GM21381 (cell line): ENCODE measurements at regions not wholly inside any gene's neighbourhood (a gene's known extent, or its start where the extent isn't known, plus 50 kb on each side); places are given as distances from the start of the nearest gene placed in this dataset.
"Not testable (repeated sequence)": the region's sequence is repeated elsewhere in the genome, so short reads cannot be mapped to it uniquely, and the experiment has no call there.

Source experiments
- ATAC-seq: cut with Tn5 transposase; IDR thresholded peaks from one replicate; pipeline ENCODE4 v1.9.1; 2021; ENCODE audit warnings: mild to moderate bottlenecking, moderate library complexity; ENCODE audit not compliant: unreplicated experiment

DNA sequence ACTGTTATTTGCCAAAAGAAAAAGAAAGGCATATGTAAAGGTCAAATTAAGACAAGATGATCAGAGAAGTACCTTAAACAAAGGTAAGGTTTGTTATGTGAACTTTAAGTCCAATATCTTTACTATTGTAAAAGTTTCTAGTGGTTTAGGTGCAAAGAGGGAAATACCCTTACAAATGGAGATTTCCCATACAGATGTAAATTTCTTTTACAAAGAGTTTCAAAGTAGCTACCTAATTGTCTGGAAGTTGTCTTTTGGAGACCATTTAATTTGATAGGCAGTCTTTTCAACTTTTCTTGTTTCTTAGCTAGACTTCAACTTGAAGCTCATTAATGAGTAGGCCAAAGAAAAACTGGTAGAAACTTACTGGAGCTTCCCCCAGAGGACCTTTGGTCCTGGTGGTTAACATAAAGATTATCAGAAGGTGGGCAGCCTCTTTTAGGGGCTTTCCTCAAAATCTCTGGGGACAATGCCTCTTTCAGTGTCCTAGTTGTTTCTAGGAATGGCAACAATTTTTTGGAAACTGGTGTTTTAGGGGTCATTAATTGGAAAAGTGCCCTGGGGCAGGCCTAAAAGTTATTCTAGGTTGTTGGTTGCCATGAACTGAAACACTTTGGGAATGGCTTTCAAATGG lies 297.3 kb downstream of the GUCY2F start:
- ATAC-seq: no peak

DNA sequence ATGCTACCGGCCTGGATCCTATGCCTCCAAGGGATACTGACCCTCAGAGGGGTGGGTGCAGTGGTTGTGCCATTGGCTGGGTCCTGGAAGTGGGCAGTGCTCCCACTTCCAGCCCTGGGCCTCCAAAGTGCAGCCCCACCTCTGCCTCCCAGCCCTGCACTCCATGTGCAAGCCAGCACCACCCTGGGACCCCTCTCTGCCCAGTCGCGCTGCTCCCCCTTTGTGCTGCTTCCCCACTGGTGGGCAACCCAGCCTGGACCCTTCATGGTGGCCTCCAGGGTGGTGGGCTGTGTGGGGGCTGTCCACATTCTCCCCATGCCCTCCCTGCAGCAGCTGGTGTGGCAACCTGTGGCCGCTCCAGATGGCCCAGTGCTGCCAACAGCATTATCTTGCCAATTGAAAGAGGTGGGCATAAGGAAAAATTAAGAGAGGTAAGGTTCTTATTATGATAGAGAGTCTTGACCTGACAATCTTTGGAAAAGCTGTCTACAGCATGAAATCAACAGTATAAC lies 309.7 kb downstream of the GUCY2F start:
- ATAC-seq: no peak

DNA sequence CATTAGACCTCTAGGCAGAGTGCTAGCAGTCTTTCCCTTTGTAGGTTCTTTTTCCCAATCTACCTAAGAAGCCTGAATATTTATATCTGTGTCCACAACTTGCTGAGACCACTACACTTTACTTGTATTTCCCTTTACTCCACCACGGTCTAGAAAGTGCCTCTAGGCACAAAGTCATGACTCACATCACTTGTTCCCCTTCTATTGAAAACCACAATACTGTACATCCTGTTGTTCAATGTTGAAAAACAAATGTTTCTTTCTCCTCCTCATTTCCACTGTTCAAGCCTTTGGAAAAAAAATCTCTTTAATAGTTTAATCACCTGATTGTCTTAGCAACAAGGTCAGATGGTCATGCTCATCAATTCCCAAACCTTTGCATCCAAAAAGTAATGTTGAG lies 326.7 kb downstream of the GUCY2F start:
- ATAC-seq: no peak

DNA sequence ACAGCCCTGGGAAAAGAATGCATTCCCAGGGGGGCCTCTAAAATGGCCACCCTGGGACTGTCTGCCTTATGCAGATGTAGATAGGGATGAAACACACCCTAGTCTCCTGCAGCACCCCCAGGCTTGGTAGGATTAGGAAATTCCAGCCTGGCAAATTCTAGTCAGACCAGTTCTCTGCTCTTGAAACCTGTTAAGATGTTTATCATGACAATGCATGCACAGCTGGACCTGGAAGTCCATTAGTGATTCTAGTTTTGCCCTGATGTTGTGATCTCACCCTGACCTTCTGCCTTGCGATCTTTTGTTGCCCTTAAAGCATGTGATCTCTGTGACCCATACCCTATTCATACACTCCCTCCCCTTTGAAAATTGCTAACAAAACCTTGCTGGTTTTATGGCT lies 337.7 kb downstream of the GUCY2F start:
- not testable (repeated sequence) for ATAC-seq

DNA sequence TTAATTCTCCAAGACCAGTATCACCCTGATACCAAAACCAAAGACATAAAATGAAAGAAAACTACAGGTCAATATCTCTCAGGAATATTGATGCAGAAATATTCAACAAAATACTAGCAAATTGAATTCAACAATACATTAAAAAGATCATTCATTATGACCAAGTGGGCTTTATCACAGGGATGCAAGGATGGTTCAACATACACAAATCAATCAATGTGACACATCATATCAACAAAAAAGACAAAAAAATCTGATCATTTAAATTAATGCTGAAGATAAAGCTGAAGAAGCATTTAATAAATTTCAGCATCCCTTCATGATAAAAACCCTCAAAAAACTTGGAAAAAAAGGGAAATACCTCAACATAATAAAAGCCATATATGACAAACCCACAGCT lies 341.4 kb downstream of the GUCY2F start:
- no peak for ATAC-seq

DNA sequence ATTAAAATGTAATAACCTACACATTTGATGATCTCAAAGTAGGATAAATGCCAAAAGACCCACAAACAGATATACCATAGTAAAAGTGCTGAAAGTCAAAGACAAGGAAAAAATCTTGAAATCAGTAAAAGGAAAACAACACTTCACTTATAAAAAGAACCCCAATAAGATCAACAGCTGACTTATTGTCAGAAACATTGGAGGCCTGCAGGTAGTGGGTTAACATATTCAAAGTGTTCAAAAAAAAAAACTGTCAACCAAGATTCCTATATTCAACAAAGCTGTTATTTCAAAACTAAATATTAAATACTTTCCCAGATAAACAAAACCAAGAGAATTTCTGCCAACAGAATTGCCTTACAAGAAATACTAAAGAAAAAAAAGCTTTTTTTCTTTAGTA lies 347.1 kb downstream of the GUCY2F start:
- ATAC-seq: no peak

DNA sequence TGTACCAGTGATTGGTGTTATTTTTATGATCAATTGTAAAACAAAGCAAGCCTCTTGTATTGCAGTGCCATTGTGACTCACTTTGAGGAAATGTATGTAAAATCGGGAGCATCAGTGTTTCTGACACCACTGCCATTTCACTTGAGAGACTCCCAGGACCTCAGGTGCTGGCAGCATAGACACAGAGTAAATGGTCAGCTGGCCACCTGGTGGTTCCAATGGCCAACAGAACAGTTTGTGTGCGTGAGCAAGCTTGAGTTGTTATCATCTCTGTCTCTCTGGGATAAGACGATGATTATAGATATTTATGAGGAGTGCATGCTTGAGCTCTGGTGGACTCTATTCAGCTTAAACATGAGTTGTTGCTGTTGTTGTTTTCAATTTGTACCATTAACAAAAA lies 356.6 kb downstream of the GUCY2F start:
- no peak for ATAC-seq

DNA sequence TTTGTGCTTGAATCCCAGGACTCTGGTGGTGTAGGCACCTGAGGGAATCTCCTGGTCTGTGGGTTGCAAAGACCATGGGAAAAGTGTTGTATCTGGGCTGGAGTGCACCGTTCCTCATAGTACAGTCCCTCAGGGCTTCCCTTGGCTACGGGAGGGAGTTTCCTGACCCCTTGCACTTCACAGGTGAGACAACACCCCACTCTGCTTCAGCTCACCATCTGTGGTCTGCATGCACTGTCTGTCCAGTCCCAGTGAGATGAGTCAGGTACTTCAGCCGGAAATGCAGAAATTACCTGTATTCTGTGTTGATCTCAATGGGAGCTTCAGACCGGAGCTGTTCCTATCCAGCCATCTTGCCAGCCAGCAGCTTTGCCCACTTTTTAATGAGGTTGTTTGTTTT lies 353.0 kb upstream of the IRS4 start:
- no peak for ATAC-seq

DNA sequence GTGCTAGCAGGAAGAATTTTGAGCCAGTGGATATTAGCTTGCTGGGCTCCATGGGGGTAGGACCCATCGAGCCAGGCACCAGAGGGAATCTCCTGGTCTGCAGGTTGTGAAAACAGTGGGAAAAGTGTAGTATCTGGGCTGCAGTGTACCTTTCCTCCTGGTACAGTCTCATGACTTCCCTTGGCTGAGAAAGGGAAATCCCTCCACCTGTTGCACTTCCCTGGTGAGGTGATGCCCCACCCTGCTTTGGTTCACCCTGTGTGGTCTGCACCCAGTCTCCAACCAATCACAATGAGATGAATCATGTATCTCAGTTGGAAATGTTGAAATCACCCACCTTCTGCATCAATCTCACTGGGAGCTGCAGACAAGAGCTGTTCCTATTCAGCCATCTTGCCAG lies 341.4 kb upstream of the IRS4 start:
- no peak for ATAC-seq

DNA sequence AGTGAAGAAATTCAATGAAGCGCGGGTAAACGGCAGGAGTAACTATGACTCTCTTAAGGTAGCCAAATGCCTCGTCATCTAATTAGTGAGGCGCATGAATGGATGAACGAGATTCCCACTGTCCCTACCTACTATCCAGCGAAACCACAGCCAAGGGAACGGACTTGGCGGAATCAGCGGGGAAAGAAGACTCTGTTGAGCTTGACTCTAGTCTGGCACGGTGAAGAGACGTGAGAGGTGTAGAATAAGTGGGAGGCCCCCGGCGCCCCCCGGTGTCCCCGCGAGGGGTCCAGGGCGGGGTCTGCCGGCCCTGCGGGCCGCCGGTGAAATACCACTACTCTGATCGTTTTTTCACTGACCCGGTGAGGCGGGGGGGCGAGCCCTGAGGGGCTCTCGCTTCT lies 317.8 kb upstream of the IRS4 start:
- not testable (repeated sequence) for ATAC-seq

DNA sequence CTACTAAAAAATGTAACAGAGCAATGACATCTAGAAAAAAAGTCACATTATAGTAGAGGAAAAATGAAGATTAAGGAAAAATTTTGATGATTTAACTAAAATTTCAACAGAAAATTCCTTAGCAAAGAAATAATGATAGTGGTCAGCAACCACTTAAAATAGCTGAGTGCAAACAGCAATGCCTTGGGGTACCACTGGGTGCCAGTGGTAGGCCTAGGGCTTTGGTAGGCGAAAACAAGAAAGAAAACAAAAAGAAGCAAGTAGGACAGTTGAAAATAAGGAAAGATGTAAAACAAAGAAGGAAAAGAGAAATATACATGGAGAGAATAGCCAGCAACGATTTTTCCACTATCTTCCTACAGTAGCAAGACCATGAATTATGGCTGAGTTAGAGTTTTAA lies 313.5 kb upstream of the IRS4 start:
- ATAC-seq: no peak

DNA sequence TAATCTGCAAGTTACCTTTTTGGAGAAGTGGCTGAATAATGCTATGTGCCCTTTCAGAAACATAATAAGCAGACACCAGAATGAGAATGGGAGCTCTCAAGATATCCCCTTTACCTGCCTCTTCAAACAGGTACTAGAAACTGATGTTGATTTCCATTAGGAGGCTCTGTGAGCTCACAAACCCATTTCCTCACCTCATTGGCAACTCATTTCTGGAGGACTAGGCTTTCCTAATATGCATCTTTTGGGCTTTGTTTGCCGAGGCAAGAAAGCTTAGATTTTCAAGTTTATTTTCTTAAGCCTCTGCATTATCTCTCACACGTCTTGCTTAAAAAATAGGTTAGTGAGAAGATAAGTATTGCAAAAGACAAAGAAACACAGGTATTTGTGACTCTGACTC lies 313.1 kb upstream of the IRS4 start:
- no peak for ATAC-seq

DNA sequence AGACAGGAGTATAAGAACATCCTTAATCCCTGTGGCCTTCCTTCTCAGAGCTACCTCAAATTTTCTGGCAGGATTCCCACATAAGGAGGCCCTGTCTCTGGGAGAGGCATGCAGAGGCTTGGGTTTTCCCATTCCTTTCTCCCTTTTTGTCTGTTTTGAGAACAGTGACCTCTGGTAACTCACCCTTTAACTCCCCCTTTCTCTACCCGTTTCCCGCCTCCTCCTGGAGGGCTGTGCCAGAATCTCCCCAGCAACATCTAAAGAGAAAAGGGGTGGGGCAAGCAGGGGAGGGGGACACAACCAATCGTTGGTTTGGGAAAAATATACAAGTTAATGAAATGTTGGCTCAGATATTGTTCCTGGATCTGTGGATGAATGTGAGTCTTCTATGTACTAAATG lies 303.7 kb upstream of the IRS4 start:
- no peak for ATAC-seq

DNA sequence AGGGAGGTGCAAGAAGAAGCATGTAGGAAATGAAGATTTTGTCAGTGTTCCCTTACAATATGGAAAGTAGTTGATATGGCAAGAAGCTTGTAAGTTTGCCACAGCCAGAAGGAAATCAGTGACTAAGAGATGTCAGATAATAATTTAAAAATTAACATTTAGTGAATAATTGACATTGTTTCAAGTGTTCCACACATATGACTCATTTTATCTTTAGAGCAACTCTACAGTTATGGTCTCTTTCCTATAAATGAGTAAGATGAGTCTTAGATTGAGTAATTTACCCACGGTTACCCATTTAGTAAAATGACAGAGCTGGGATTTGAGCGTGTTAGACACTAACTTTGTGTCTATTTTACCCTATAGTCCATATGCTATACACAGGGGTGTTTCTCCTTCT lies 300.3 kb upstream of the IRS4 start:
- peak; percentile 78 for ATAC-seq

DNA sequence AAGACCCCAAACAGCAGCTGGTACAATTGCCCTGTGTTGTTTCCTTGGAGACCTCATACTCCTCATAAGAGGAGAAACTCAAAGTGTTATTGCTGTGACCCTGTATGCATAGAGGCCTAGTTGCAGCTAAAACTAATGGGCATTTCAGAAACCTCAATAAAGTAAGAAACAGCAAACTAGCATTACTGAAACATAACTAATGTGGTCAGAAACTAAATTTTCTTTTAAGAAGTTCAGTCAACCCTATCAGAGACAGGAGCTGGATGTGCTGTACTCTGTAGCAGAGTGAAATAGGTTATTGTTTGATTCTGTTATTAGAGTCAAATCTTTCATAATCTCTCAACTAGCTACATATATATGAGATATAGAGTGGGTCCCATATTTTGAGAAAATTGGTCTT lies 257.5 kb upstream of the IRS4 start:
- no peak for ATAC-seq

DNA sequence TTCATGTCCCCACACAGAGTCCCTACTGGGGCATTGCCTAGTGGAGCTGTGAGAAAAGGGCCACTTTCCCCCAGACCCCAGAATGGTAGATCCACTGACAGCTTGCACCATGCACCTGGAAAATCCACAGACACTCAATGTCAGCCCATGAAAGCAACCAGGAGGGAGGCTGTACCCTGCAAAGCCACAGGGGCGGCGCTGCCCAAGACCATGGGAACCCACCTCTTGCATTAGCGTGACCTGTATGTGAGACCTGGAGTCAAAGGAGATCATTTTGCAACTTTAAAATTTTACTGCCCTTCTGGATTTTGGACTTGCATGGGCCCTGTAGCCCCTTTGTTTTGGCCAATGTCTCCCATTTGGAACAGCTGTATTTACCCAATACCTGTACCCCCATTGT lies 236.5 kb upstream of the IRS4 start:
- ATAC-seq: not testable (repeated sequence)

DNA sequence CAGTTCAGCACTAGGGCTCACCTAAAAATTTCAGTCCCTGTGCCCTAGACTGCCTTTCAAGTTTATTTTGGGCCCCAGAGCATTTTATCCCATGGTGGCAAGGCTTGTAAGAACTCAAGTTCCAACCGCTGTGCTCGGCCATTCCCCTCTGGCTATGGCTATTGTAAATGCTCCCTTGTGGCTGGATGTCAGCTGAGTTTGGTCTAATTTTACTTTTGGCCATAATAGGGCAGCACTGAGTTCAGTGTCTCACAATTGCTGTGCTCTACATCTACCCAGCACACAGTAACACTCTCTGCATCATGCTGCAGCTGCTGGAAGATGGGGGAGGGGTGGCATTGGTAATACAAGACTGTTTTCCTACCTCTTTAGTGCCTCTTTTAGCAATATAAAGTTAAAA lies 210.8 kb upstream of the IRS4 start:
- no peak for ATAC-seq

DNA sequence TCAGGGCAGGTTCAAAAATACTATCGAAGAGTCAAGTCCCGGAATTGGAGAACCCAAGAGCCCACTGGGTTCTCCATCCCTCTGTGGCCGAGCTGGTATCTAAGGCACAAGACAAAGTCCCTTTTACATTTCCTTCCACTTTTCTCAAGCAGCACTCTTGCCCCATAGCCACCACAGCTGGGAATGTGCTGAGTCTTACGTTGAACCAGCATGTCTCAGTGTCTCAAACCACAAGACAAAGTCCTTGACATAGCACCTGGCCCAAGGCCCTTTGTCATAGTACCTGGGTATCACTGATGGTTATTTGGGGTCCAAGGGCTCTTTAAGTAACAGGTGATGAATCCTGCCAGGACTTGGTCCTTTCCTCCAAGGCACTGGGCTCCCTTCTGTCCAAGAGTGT lies 210.2 kb upstream of the IRS4 start:
- no peak for ATAC-seq

DNA sequence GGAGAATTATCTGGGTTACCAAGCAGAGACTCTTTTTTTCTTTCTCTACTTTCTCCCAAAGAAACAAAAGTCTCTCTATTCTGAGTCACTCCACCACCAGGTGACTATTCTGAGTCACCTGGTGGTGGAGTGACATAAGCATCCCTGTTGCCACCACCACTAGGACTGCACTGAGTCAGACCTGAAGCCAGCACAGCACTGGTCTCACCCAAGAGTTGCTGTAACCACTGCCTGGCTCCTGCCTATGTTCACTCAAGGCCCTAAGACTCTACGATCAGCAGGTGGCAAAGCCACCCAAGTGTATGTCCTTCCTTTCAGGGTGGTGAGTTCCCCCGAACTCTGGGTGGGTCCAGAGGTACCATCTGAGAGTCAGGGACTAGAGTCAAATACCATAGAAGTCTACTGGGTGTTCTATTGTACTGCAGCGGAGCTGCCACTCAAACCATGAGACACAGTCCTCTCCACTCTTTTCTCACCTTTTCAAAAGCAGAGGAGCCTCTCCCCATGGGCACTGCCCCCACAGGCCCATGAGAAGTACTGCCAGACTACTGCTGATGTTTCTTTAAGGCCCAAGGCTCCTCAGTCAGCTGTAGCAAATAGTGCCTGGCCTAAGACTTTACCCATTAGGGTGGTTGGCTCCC lies 209.6 kb upstream of the IRS4 start:
- no peak for ATAC-seq

DNA sequence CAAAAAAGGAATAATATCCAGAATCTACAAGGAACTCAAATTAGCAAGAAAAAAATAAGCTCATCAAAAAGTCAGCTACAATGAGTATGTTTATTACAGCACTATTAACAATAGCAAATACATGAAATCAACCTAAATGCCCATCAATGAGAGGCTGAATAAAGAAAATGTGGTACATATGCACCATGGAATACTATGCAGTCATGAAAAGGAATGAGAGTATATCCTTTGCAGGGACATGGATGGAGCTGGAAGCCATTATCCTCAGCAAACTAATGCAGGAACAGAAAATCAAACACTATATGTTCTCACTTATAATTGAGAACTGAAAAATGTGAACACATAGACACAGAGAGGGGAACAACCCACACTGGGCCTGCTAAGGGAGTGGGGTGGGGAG lies 178.4 kb upstream of the IRS4 start:
- ATAC-seq: no peak

DNA sequence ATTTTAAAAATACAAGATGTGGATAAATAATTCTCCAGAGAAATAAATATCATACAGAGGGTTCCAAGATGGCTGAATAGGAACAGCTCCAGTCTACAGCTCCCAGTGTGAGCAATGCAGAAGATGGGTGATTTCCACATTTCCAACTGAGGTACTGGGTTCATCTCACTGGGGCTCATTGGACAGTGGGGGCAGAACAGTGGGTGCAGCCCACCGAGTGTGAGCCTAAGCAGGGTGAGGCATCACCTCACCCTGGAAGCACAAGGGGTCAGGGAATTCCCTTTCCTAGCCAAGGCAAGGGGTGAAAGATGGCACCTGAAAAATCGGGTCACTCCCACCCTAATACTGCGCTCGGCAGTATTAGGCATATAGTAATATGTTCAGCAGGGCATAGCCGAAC lies 167.5 kb upstream of the IRS4 start:
- ATAC-seq: not testable (repeated sequence)

DNA sequence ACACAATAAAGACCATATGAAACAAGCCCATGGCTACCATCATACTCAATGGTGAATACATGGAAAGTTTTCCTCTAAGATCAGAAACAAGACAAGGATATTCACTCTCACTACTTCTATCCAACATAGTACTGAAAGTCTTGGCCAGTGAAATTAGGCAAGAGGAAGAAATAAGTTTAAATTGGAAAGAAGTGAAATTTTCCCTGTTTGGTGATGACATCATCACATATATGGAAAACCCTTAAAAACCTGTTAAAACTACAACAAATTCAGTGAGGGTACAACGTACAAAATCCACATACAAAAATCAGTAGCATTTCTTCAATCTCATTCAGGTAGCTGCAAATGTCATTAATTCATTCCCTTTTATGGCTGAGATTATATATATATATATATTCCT lies 164.0 kb upstream of the IRS4 start:
- no peak for ATAC-seq

DNA sequence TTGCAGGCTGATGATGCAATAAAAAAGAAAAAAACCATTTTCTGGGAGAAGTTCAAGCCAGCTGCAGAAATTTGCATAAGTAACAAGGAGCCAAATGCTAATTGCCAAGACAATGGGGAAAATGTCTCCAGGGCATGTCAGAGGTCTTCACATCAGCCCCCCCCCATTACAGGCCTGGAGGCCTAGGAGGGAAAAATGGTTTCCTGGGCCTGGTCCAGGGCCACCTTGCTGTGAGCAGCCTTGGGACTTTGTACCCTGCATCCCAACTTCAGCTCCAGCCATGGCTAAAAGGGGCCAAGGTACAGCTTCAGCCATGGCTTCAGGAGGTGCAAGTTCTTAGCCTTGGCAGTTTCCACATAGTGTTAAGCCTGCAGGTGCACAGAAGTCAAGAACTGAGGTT lies 160.0 kb upstream of the IRS4 start:
- not testable (repeated sequence) for ATAC-seq
